Activated CD4-positive, alpha-beta T cell treated with anti-CD3 and anti-CD28 coated beads for 48 hours (primary cell): ENCODE measurements at regions not wholly inside any gene's neighbourhood (a gene's known extent, or its start where the extent isn't known, plus 50 kb on each side); places are given as distances from the start of the nearest gene placed in this dataset.
"Not testable (repeated sequence)": the region's sequence is repeated elsewhere in the genome, so short reads cannot be mapped to it uniquely, and the experiment has no call there.

Experiments
- DNase-seq: peaks from one replicate; pipeline ENCODE4 v3.0.0-alpha.2; 2020

- DNase-seq: no peak
Measured at GRCh38 chr9:135299239-135299590, 180.4 kb upstream of the PPP1R26 start.

GRCh38 chr9:135299651-135300345, 179.8 kb upstream of the PPP1R26 start:
- DNase-seq: no peak

GRCh38 chr9:135300346-135301141, 179.0 kb upstream of the PPP1R26 start:
- DNase-seq: no peak

DNA sequence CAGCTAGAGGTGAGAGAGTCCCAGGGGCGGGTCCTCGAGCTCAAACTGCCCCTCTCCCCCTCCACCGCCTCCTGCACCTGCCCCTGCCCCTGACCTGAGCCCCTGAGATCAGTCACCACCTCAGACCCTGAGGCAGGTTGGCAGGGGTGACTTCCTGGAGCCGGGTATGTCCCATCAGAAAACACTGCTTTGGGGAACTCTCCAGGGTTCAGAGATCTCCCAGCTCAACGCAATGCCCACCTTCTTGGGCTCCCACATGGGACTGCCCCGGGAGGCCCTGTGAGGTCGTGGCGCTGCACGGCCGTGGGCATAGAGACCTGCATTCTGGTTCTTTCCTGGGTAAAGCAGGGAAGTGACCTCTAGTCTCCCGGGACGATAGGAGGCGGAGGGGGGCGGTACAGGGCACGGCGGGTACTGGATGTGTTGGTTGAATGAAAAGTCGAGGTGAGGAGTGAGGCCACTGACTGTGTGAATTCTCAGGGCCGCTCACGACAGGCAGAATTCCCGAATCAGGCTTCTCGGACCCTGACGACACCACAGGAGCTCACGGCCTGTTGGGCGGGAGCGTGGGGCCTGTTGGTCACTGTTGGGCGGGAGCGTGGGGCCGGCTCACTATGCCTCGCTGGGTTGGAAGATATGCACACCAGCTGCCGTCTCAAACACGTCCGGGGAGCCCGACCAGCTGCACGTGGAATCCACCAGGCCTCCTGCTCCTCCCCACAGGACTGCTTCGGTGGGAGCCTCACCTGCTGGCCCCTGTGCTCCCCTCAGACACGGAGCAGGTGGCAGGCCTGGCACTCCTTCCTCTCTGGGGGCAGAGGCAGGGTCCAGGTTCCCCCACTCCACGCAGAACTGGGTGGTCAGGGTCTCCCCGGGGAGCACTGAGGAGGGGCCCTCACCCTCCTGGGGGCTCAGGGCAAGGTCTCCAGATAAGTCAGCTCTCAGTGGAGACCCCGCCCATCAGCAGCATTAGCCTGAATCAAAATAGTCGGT, 178.0 kb upstream of the PPP1R26 start:
- DNase-seq: no peak

- DNase-seq: no peak
Measured at GRCh38 chr9:135302329-135303279, 177.0 kb upstream of the PPP1R26 start.

GRCh38 chr9:135303280-135303647, 176.3 kb upstream of the PPP1R26 start:
- DNase-seq: no peak

- DNase-seq: no peak
Measured at GRCh38 chr9:135303865-135304499, 175.6 kb upstream of the PPP1R26 start.

GRCh38 chr9:135304886-135305285, 174.7 kb upstream of the PPP1R26 start:
- DNase-seq: no peak

DNA sequence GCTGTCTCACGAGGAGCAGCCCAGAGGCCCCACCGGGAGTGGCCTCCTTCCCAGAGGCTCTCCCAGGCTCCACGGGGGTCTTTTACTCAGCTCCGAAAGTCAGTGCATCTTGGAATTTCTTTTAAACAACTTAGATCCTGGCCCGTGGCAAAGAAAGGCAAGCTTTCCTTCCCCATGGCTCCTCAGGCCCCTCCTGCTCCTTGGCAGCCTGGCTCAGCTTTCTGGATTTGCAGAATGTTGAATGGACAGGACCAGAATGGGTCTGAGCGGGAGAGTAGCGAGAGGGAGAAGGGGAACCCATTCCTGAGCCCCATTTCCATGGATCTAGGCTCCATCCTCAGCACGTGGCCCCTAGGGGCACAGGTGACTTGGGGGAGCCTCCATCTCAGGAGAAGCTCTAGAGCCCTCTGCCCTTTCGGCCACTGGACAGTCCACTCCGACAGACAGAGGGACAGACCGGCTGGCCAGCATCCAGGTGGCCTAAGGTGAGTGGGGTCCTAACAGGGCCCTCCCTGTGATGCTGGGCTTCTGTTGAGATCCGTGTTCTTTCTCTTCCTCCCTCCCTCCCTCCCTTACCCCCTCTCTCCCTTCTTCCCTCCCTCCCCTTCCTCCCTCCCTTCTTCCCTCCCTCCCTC, 173.9 kb upstream of the PPP1R26 start:
- no peak for DNase-seq

DNA sequence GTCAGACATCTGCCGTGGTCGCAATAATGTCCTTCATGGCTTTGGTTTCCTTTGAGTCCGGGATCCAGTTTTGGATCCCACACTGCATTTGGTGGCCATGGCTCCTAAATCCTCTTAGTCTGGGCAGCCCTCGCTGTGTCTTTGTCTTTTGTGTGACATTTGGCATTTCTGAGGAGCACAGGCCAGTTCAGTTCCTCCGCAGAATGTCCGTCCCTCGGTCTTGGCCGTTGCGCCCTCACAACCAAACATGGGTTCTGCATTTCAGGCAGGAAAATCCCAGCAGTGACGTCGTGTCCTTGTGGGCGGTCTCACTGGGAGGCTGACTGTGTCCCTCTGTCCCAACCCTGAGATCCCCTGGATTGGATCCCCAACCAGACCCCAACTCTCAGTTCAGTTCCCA, 172.9 kb upstream of the PPP1R26 start:
- DNase-seq: no peak

GRCh38 chr9:135307300-135307699, 172.3 kb upstream of the PPP1R26 start:
- DNase-seq: no peak

DNA sequence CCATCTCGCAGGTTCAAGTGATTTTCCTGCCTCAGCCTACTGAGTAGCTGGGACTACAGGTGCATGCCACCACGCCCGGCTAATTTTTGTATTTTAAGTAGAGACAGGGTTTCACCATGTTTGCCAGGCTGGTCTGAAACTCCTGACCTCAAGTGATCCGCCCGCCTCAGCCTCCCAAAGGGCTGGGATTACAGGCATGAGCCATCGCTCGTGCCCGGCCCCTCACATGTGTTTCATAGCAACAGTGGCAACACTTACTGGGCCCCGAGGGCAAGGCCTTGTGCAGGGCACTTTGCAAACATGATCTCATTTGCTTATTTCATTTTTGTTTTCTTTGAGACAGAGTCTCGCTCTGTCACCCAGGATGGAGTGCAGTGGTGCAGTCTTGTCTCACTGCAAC, 171.7 kb upstream of the PPP1R26 start:
- not testable (repeated sequence) for DNase-seq

DNA sequence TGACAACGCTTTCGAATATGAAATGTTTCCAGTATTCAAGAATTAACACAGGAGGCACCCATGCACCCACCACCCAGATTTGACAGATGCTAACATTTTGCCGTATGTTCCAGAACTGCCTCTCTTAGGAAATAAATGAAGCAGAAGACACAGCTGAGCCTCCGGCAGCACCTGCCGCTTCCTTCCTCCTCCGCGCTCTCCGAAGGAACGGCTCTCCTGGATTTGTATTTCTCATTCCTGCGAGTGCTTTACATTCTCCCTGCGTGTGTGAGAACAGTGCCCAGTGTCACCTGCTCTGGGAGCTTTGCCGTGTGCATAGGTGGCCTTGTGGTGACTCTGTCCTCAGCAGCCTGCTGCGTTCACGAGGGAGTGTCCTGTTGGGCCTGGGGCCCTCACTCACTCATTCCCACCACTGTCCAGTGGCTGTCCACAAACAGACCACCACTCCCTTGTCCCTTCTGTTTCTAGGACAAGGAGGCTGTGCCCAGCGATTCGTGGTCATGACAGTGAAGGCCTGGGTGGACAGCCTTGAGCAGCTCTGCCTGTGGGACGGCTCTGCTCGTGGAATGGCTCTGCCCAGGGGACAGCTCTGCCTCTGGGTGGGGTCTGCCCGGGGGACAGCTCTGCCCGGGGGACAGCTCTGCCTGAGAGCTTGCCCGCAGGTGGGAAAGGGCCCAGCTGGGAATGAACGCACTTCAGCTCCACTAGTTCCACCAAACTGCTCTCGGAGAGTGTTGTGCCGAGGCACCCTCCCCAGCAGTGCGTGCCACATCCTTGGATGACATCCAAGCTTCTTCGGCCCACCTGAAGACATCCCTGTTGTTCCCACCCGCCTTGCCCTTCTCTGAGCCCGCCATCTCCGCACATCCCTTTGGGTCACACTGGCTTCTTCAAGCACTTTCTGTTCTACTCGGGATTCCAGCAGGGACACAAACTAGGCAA, 170.5 kb upstream of the PPP1R26 start:
- no peak for DNase-seq

DNA sequence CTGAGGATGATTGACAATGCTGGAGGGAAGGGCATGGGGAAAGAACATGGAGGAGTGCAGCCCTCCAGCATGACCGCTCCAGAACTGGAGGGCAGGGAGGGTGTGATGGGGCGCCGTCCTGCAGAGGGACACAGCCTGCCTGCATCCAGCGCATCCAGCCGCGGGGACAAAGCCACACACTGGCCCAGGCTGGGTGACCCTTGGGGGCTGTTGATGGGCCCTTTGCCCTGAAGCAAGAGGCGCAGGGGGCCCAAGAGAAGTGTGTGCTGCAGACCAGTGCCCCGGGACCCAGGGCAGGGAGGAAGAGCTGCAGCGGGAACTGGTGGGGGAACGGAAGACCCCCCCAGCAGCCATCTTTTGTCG, 169.8 kb upstream of the PPP1R26 start:
- DNase-seq: no peak

- no peak for DNase-seq
Measured at GRCh38 chr9:135310134-135310533, 169.4 kb upstream of the PPP1R26 start.

GRCh38 chr9:135315572-135315971, 164.0 kb upstream of the PPP1R26 start:
- no peak for DNase-seq

GRCh38 chr9:135320331-135320730, 159.3 kb upstream of the PPP1R26 start:
- DNase-seq: no peak

DNA sequence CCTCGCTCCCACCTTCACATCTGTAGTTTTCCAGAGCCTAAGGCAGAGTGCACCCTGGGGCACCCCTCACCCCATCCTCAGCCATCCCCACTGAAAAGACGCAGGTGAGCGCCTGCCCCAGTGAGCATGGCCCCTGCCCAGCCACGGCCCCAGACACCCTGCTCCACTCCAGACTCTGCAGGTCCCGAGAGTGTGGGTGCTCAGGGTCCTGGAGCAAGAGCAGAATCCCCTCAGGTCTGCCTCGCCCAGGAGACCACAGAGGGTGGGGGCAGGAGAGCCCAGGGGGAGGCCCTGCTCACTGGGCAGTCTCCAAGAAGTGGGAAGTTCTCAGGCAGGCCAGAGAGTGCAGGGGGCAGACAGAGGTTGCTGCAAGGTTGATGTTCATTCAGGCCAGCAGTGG, 158.6 kb upstream of the PPP1R26 start:
- no peak for DNase-seq

DNA sequence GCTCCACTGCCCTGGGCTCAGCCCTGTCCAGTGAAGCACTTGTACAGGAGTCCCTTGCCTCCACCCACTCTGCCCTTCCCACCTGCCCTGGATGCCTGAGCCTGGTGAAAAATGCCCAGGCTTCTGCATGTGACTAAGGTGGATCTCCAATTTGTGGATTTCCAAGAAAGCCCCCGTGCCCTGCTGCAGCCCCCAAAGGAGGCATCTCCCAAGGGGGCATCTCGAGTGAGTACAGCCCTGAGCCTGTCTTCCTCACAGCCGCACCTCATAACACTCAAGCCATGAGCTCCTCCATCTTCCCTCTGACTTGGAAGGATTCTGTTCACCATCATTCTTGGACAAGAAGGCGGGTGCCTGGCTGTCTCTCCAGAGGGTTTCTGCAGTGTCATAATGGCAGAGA, 158.0 kb upstream of the PPP1R26 start:
- DNase-seq: no peak

DNA sequence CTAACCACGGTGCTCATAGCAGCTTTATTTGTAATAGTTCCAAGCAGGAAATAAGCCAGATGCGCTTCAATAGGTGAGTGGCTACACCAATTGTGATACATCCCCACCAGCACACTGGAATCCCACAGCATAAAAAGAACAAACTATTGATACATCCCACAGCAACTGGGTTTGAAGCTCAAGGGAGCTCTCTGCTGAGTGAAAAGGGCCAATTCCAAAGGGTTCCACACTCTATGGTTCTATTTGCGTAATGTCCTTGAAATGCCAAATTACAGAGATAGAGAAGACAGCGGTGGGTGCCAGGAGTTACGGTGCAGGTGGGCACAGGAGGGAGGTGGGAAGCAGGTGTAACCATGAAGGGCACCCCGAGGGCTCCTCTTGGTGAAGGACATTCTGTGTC, 155.3 kb upstream of the PPP1R26 start:
- no peak for DNase-seq
